ENCODE measurements at regions not wholly inside any gene's neighbourhood (a gene's known extent, or its start where the extent isn't known, plus 50 kb on each side); places are given as distances from the start of the nearest gene placed in this dataset.

- DNase-seq = no peak
Measured at GRCh38 chr9:12612211-12612770, 80.9 kb upstream of the TYRP1 start.

GRCh38 chr9:12613071-12613470, 80.1 kb upstream of the TYRP1 start:
- DNase-seq = no peak

GRCh38 chr9:12614488-12614887, 78.7 kb upstream of the TYRP1 start:
- DNase-seq = no peak

GRCh38 chr9:12618956-12619355, 74.2 kb upstream of the TYRP1 start:
- no peak for DNase-seq

GRCh38 chr9:12625844-12626243, 67.3 kb upstream of the TYRP1 start:
- DNase-seq = no peak

GRCh38 chr9:12627096-12627495, 66.1 kb upstream of the TYRP1 start:
- DNase-seq = no peak

GRCh38 chr9:12628546-12628945, 64.6 kb upstream of the TYRP1 start:
- DNase-seq = no peak

- DNase-seq = no peak
Measured at GRCh38 chr9:12629067-12629466, 64.1 kb upstream of the TYRP1 start.

- DNase-seq = no peak
Measured at GRCh38 chr9:12631866-12632265, 61.3 kb upstream of the TYRP1 start.

GRCh38 chr9:12633016-12633765, 60.0 kb upstream of the TYRP1 start:
- DNase-seq = no peak

GRCh38 chr9:12640016-12640587, 53.1 kb upstream of the TYRP1 start:
- peak; percentile 43 for DNase-seq

- no peak for DNase-seq
Measured at GRCh38 chr9:12640866-12641636, 52.1 kb upstream of the TYRP1 start.

Data from MV-4-11 (cell line).